K562 (cell line): ENCODE measurements at regions not wholly inside any gene's neighbourhood (a gene's known extent, or its start where the extent isn't known, plus 50 kb on each side); places are given as distances from the start of the nearest gene placed in this dataset.
A peak's percentile ranks its signal among the peaks of the same experiment; 100 is the strongest.

Experiments used
- ATAC-seq: fragments of 200-7000 bp; cut with Tn5 transposase; 3 replicates; pipeline ENCODE4 v1.9.1; 2020; ENCODE audit warnings: moderate library complexity
- BruUV-seq: library from RNA; stranded (reverse); fragments of 400-500 nt; replicated peaks from 2 replicates; lab custom pipeline; 2021; lab: Mats Ljungman, UMichigan
- CTCF ChIA-PET: fragments of 300-600 bp; formaldehyde crosslinking; extraction: SDS; loops from one replicate; lab custom pipeline; 2021; ENCODE audit warnings: low intra/inter-chr PET ratio; lab: Yijun Ruan, JAX
- POLR2A ChIA-PET: fragments of 300-600, 350-650 bp; sonication (Branson Sonifier 250); formaldehyde crosslinking; extraction: SDS; loops from one replicate; lab custom pipeline; 2021; ENCODE audit warnings: antibody characterized with exemption, inconsistent platforms; lab: Yijun Ruan, JAX
- DNase-seq, 4 experiments: peaks; one replicate each; pipeline versions ENCODE4 v3.0.0 to v3.0.0-alpha.2; 2011 to 2018; ENCODE audit warnings: low spot score in 3 of 4, mixed read lengths in 3 of 4; ENCODE audit errors: extremely low read depth in 1 of 4
- FAIRE-seq: peaks from 2 replicates; lab custom pipeline; 2011; peaks lifted over from hg19 to GRCh38; lab: Jason Lieb, UNC
- H2AFZ ChIP-seq: 2 replicates; pipeline ENCODE4 v1.6.0; 2011; ENCODE audit warnings: low read depth, low read length, control low read depth, inconsistent platforms
- H3K27ac ChIP-seq: fragments of 200-600 bp; 3 replicates; pipeline ENCODE4 v1.8.0; 2011; ENCODE audit warnings: low read depth, mild to moderate bottlenecking, control low read depth, inconsistent platforms, low read length, moderate library complexity, mixed read lengths; ENCODE audit errors: extremely low read depth
- H3K27me3 ChIP-seq, 2 experiments: fragments of 300-600 bp in 1 of 2; 2 replicates in 1 of 2; 3 replicates in 1 of 2; pipeline versions ENCODE4 v1.6.0 to v1.8.0; 2011; ENCODE audit warnings: inconsistent platforms in 2 of 2, low read length in 2 of 2, mild to moderate bottlenecking in 1 of 2, mixed read lengths in 1 of 2, moderate library complexity in 1 of 2; ENCODE audit not compliant: control insufficient read depth in 2 of 2, insufficient read depth in 2 of 2
- H3K36me3 ChIP-seq: fragments of 300-600 bp; 3 replicates; pipeline ENCODE4 v1.8.0; 2011; ENCODE audit warnings: mild to moderate bottlenecking, low read length, inconsistent platforms; ENCODE audit not compliant: control insufficient read depth, insufficient read depth
- H3K4me1 ChIP-seq, 2 experiments: fragments of 200-600 bp in 1 of 2; replicated peaks in 1 of 2; 2 replicates in 1 of 2; 3 replicates in 1 of 2; pipeline versions ENCODE4 v1.5.1 to v1.8.0; 2011; ENCODE audit warnings: inconsistent platforms in 2 of 2, low read length in 2 of 2, mild to moderate bottlenecking in 1 of 2, mixed read lengths in 1 of 2, moderate library complexity in 1 of 2; ENCODE audit not compliant: control insufficient read depth in 2 of 2, insufficient read depth in 2 of 2
- H3K4me2 ChIP-seq: 2 replicates; pipeline ENCODE4 v1.6.1; 2011; ENCODE audit warnings: low read length, control low read depth, inconsistent platforms, mixed read lengths; ENCODE audit not compliant: insufficient read depth
- H3K4me3 ChIP-seq: fragments of 200-600 bp; sonication (generic), shearing (Covaris generic); 2 replicates; pipeline ENCODE4 v1.5.1; 2016; ENCODE audit warnings: control low read depth, inconsistent platforms
- H3K79me2 ChIP-seq: fragments of 200-600 bp; 3 replicates; pipeline ENCODE4 v1.8.0; 2011; ENCODE audit warnings: low read length, inconsistent platforms; ENCODE audit not compliant: control insufficient read depth, insufficient read depth
- H3K9ac ChIP-seq, 2 experiments: 2 replicates each; pipeline versions ENCODE4 v1.6.0 to v1.6.1; 2011; ENCODE audit warnings: low read depth in 2 of 2, low read length in 2 of 2, control low read depth in 1 of 2, inconsistent platforms in 1 of 2, mild to moderate bottlenecking in 1 of 2, mixed read lengths in 1 of 2; ENCODE audit not compliant: insufficient read depth in 1 of 2
- H3K9me1 ChIP-seq: one replicate; pipeline ENCODE4 v1.6.0; 2011; ENCODE audit warnings: inconsistent platforms, mild to moderate bottlenecking, low read length, moderate library complexity; ENCODE audit not compliant: control insufficient read depth, insufficient read depth
- H3K9me3 ChIP-seq: replicated peaks from 2 replicates; pipeline ENCODE4 v1.5.1; 2011; ENCODE audit warnings: low read depth, low read length, inconsistent platforms; ENCODE audit not compliant: control insufficient read depth, insufficient read depth
- H4K20me1 ChIP-seq: replicated peaks from 2 replicates; pipeline ENCODE4 v1.6.1; 2011; ENCODE audit warnings: low read length, inconsistent platforms, mixed read lengths; ENCODE audit not compliant: control insufficient read depth, insufficient read depth
- SAP30 ChIP-seq: fragments of 200-600 bp; sonication (generic); IDR thresholded peaks from 2 replicates; pipeline ENCODE4 v1.6.1; 2012; ENCODE audit warnings: borderline replicate concordance, low read depth, mild to moderate bottlenecking, moderate library complexity, low read length, control low read depth, inconsistent platforms; ENCODE audit not compliant: insufficient read depth, poor library complexity, severe bottlenecking
- SPI1 ChIP-seq: IDR thresholded peaks from 2 replicates; pipeline ENCODE4 v1.6.1; 2011; ENCODE audit warnings: low read depth, low read length, control low read depth, borderline replicate concordance
- UBTF ChIP-seq, 2 experiments: IDR thresholded peaks; 2 replicates each; pipeline ENCODE4 v1.6.1; 2012; ENCODE audit warnings: improper control_type of control experiment in 2 of 2, low read depth in 2 of 2, low read length in 2 of 2, borderline replicate concordance in 1 of 2
- WGBS: fragments of 100-300 bp; shearing (Covaris generic); methylation state at CpG from one replicate; pipeline ENCODE4 v1.1.6; 2016; ENCODE audit warnings: low coverage, mixed read lengths; ENCODE audit not compliant: insufficient coverage; ENCODE audit errors: missing lambda C conversion rate; 5-methylcytosine and 5-hydroxymethylcytosine counted together
- in situ Hi-C: fragments of 300-500 bp; cut with MboI; formaldehyde crosslinking; loops from 4 replicates; pipeline ENCODE4 v1.15.0; 2018; ENCODE audit warnings: inconsistent platforms, mixed read lengths
- intact Hi-C: fragments of 100-400 bp; cut with micrococcal nuclease; formaldehyde crosslinking; loops from 2 replicates; pipeline ENCODE4 v1.14.2; 2022

GRCh38 chr3:34109021-34109420, 310.6 kb downstream of the PDCD6IP start:
- Histone ChIP-seq H3K27ac (no peak overlapping the region), H3K4me2 (no peak overlapping the region)
- POLR2A ChIA-PET: no interaction called here
- TF ChIP-seq SAP30: no peak
- TF ChIP-seq, all 486 proteins: peak for 0
- no peak for FAIRE-seq
- CTCF ChIA-PET: no interaction called here
- no peaks in the 10 kb centered on the region for H3K36me3 ChIP-seq
- H2AFZ ChIP-seq: no peak overlapping the region
- intact Hi-C loops (loop anchor here (5.0 to 10.0 kb wide), 2 partner anchors 154 to 227 kb away; no protein-coding TSS in a partner anchor), in situ Hi-C loops (no loop called here)
- H4K20me1 ChIP-seq: no peaks in the 10 kb centered on the region
- no peaks in the 10 kb centered on the region for H3K79me2 ChIP-seq
- no peaks in the 10 kb centered on the region for H3K9me1 ChIP-seq
- 0% methylated on average over 1 of the region's 1 CpG for WGBS
- DNase-seq: no peak
- BruUV-seq: no TSS peak
- no peaks in the 10 kb centered on the region; a peak in 1 of 5 replicates for H3K4me1 ChIP-seq
- ATAC-seq: no peak
- H3K27me3 ChIP-seq: no peaks in the 10 kb centered on the region
- H3K9ac ChIP-seq: no peak overlapping the region
- no peak overlapping the region for H3K4me3 ChIP-seq
- no peaks in the 10 kb centered on the region for H3K9me3 ChIP-seq

DNA sequence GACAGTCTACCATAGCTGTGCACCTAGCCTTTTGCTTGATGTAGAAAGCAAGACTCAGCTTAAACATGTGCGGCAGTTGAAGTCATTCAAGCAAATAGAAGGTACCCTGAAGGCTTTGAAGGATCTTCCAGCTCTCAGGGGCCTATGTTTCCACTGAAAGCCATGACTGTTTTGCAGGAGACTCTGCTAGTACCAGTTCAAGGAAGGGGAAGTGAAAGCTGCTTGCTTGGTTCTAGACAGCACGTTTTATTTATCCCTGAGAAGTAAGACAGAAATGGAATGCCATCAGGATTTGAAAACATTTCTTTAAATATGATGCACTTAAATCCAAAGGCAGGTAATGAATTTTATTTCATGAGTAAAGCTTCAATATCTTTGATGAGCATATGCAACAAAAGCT, 311.4 kb downstream of the PDCD6IP start:
- Histone ChIP-seq H3K79me2 (no peaks in the 10 kb centered on the region), H3K4me1 (no peaks in the 10 kb centered on the region; a peak in 1 of 5 replicates), H3K27me3 (no peaks in the 10 kb centered on the region), H4K20me1 (no peaks in the 10 kb centered on the region), H3K27ac (no peak overlapping the region), H2AFZ (no peak overlapping the region), H3K4me3 (no peak overlapping the region), H3K9me1 (no peaks in the 10 kb centered on the region), H3K9ac (no peak overlapping the region), H3K4me2 (no peak overlapping the region), H3K36me3 (no peaks in the 10 kb centered on the region), H3K9me3 (no peaks in the 10 kb centered on the region)
- DNase-seq (no peak), FAIRE-seq (no peak), ATAC-seq (no peak)
- in situ Hi-C loops: no loop called here
- 0 out of 2 replicates have a peak, but pooled peaks have one; percentile 5 for TF ChIP-seq SPI1
- TF ChIP-seq UBTF (IDR thresholded peaks at IDR 0.05; ENCODE audit: borderline replicate concordance in 1 of 2, low read depth in 2 of 2, low read length in 2 of 2): no peak
- ChIA-PET CTCF (no interaction called here), POLR2A (no interaction called here)
- WGBS: 0% methylated on average over 2 of the region's 2 CpGs
- no TSS peak for BruUV-seq
- intact Hi-C loops: loop anchor here (5.0 to 10.0 kb wide), 2 partner anchors 155 to 228 kb away; no protein-coding TSS in a partner anchor
